Astrocyte (in vitro differentiated cells and primary cell): ENCODE measurements at regions not wholly inside any gene's neighbourhood (a gene's known extent, or its start where the extent isn't known, plus 50 kb on each side); places are given as distances from the start of the nearest gene placed in this dataset.

Experiments used
- DNase-seq: peaks from one replicate; pipeline ENCODE4 v3.0.0-alpha.2; 2010; ENCODE audit warnings: low read depth
- FAIRE-seq: peaks from 2 replicates; lab custom pipeline; 2011; peaks lifted over from hg19 to GRCh38; lab: Jason Lieb, UNC
- H2AFZ ChIP-seq: 2 replicates; pipeline ENCODE4 v1.6.0; 2012; ENCODE audit warnings: low read depth, low read length, inconsistent platforms
- H3K27ac ChIP-seq: 2 replicates; pipeline ENCODE4 v1.5.1; 2011; ENCODE audit warnings: low read depth, low read length, inconsistent platforms
- H3K27me3 ChIP-seq: 2 replicates; pipeline ENCODE4 v1.6.0; 2011; ENCODE audit warnings: low read length, inconsistent platforms; ENCODE audit not compliant: insufficient read depth
- H3K36me3 ChIP-seq: 2 replicates; pipeline ENCODE4 v1.5.1; 2011; ENCODE audit warnings: low read length, inconsistent platforms; ENCODE audit not compliant: insufficient read depth
- H3K4me1 ChIP-seq: 2 replicates; pipeline ENCODE4 v1.5.1; 2011; ENCODE audit warnings: low read length, inconsistent platforms; ENCODE audit not compliant: insufficient read depth
- H3K4me2 ChIP-seq: 2 replicates; pipeline ENCODE4 v1.6.0; 2012; ENCODE audit warnings: low read length, inconsistent platforms
- H3K4me3 ChIP-seq: 2 replicates; pipeline ENCODE4 v1.5.1; 2011; ENCODE audit warnings: low read depth, mild to moderate bottlenecking, low read length, inconsistent platforms; ENCODE audit not compliant: insufficient read depth
- H3K79me2 ChIP-seq: 2 replicates; pipeline ENCODE4 v1.6.0; 2012; ENCODE audit warnings: mild to moderate bottlenecking, low read length, inconsistent platforms; ENCODE audit not compliant: insufficient read depth
- H3K9ac ChIP-seq: 2 replicates; pipeline ENCODE4 v1.6.0; 2012; ENCODE audit warnings: mild to moderate bottlenecking, low read length, inconsistent platforms
- H3K9me3 ChIP-seq: 2 replicates; pipeline ENCODE4 v1.5.1; 2012; ENCODE audit warnings: low read depth, mild to moderate bottlenecking, low read length, inconsistent platforms; ENCODE audit not compliant: insufficient read depth
- H4K20me1 ChIP-seq: 2 replicates; pipeline ENCODE4 v1.6.0; 2012; ENCODE audit warnings: low read length, inconsistent platforms; ENCODE audit not compliant: insufficient read depth
- H3K27ac Mint-ChIP-seq: one replicate; pipeline ENCODE4 v1.8.0; 2021; ENCODE audit warnings: mild to moderate bottlenecking, mixed read lengths; ENCODE audit not compliant: unreplicated experiment
- H3K27me3 Mint-ChIP-seq: one replicate; pipeline ENCODE4 v1.8.0; 2021; ENCODE audit warnings: low read depth, mixed read lengths; ENCODE audit not compliant: unreplicated experiment
- H3K36me3 Mint-ChIP-seq: one replicate; pipeline ENCODE4 v1.8.0; 2021; ENCODE audit warnings: low read depth, mixed read lengths; ENCODE audit not compliant: unreplicated experiment
- H3K4me1 Mint-ChIP-seq: one replicate; pipeline ENCODE4 v1.8.0; 2021; ENCODE audit warnings: low read depth, mixed read lengths; ENCODE audit not compliant: unreplicated experiment
- H3K4me3 Mint-ChIP-seq: one replicate; pipeline ENCODE4 v1.8.0; 2021; ENCODE audit warnings: mild to moderate bottlenecking, moderate library complexity, mixed read lengths; ENCODE audit not compliant: unreplicated experiment
- H3K9me3 Mint-ChIP-seq: one replicate; pipeline ENCODE4 v1.8.0; 2021; ENCODE audit warnings: mild to moderate bottlenecking, mixed read lengths; ENCODE audit not compliant: unreplicated experiment
- CTCF ChIP-seq: IDR thresholded peaks from 2 replicates; pipeline ENCODE4 v1.5.1; 2011; ENCODE audit warnings: low read depth, mild to moderate bottlenecking, inconsistent platforms, low read length, moderate library complexity; ENCODE audit not compliant: insufficient read depth
- EZH2 ChIP-seq: IDR thresholded peaks from 2 replicates; pipeline ENCODE4 v1.6.1; 2012; ENCODE audit warnings: mild to moderate bottlenecking, low read length, inconsistent platforms; ENCODE audit not compliant: insufficient read depth

GRCh38 chr6:137962725-137963124, 95.7 kb downstream of the TNFAIP3 start:
- TF ChIP-seq EZH2 = no peak
- H2AFZ ChIP-seq = no peak overlapping the region
- Mint-ChIP-seq H3K27ac (no peak overlapping the region), H3K4me1 (no peaks in the 10 kb centered on the region), H3K4me3 (no peak overlapping the region), H3K27me3 (peaks cover 2% of the 10 kb centered on the region), H3K9me3 (peaks cover 3% of the 10 kb centered on the region), H3K36me3 (no peaks in the 10 kb centered on the region)
- no peak overlapping the region for H3K4me2 ChIP-seq
- H3K4me3 ChIP-seq = no peak overlapping the region
- H3K79me2 ChIP-seq = no peaks in the 10 kb centered on the region
- H3K36me3 ChIP-seq = no peaks in the 10 kb centered on the region
- no peak overlapping the region for H3K27ac ChIP-seq
- FAIRE-seq = no peak
- H3K27me3 ChIP-seq = no peaks in the 10 kb centered on the region
- no peaks in the 10 kb centered on the region for H3K9me3 ChIP-seq
- no peak for DNase-seq
- H3K4me1 ChIP-seq = no peaks in the 10 kb centered on the region
- H3K9ac ChIP-seq = no peak overlapping the region
- H4K20me1 ChIP-seq = no peaks in the 10 kb centered on the region

- Histone ChIP-seq H4K20me1 (no peaks in the 10 kb centered on the region), H2AFZ (no peak overlapping the region), H3K27ac (no peak overlapping the region), H3K27me3 (no peaks in the 10 kb centered on the region), H3K4me1 (no peaks in the 10 kb centered on the region), H3K36me3 (no peaks in the 10 kb centered on the region), H3K9me3 (no peaks in the 10 kb centered on the region), H3K4me2 (no peak overlapping the region), H3K4me3 (no peak overlapping the region), H3K9ac (no peak overlapping the region), H3K79me2 (no peaks in the 10 kb centered on the region)
- FAIRE-seq (no peak), DNase-seq (no peak)
- H3K36me3 Mint-ChIP-seq = no peaks in the 10 kb centered on the region
- TF ChIP-seq CTCF (no peak), EZH2 (no peak)
- peaks cover under 1% of the 10 kb centered on the region for H3K9me3 Mint-ChIP-seq
- H3K27me3 Mint-ChIP-seq = peaks cover 2% of the 10 kb centered on the region
- no peak overlapping the region for H3K27ac Mint-ChIP-seq
- peaks cover 8% of the 10 kb centered on the region for H3K4me1 Mint-ChIP-seq
- H3K4me3 Mint-ChIP-seq = no peak overlapping the region
Observed at GRCh38 chr6:137964876-137965275, 97.8 kb downstream of the TNFAIP3 start.

GRCh38 chr6:137967689-137968454, 100.8 kb downstream of the TNFAIP3 start:
- TF ChIP-seq EZH2 (no peak), CTCF (no peak)

More at GRCh38 chr6:137967689-137968454, 100.8 kb downstream of the TNFAIP3 start:
- peaks cover 2% of the 10 kb centered on the region for H3K9me3 Mint-ChIP-seq
- H3K4me3 Mint-ChIP-seq = no peak overlapping the region
- H3K27me3 ChIP-seq = no peaks in the 10 kb centered on the region
- H3K27ac Mint-ChIP-seq = no peak overlapping the region
- H3K27me3 Mint-ChIP-seq = peaks cover 2% of the 10 kb centered on the region
- FAIRE-seq (no peak), DNase-seq (no peak)
- no peaks in the 10 kb centered on the region for H3K9me3 ChIP-seq
- H3K9ac ChIP-seq = no peak overlapping the region
- H3K4me3 ChIP-seq = no peak overlapping the region
- no peak overlapping the region for H3K4me2 ChIP-seq
- no peaks in the 10 kb centered on the region for H3K36me3 Mint-ChIP-seq
- no peak overlapping the region for H3K27ac ChIP-seq
- no peaks in the 10 kb centered on the region for H4K20me1 ChIP-seq
- no peak overlapping the region for H2AFZ ChIP-seq
- no peaks in the 10 kb centered on the region for H3K4me1 ChIP-seq
- H3K79me2 ChIP-seq = no peaks in the 10 kb centered on the region
- H3K36me3 ChIP-seq = no peaks in the 10 kb centered on the region
- H3K4me1 Mint-ChIP-seq = peaks cover 8% of the 10 kb centered on the region
